ENCODE measurements at regions not wholly inside any gene's neighbourhood (a gene's known extent, or its start where the extent isn't known, plus 50 kb on each side); places are given as distances from the start of the nearest gene placed in this dataset.

DNA sequence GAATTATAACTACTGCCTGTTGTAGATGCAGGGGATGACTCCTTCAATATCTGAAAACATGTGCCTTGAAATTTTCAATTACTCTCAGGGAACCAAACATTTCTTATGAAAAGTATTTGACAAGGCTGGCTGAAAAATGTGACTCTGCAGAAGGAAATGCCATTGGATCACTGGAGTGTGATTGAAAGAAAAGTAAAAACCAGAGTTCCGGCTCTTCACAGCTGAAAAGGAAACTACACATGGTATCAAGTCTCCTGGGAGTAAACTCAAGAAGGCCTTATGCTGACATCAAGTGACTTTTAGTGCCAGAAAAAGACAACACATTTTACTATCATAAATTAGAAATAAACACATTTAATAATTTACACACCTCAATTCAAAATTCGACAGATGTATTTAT lies 693.0 kb downstream of the LRFN5 start:
- no peak overlapping the region for H3K4me3 ChIP-seq (ENCODE audit: low read depth, low read length, poor library complexity, severe bottlenecking)
- peak overlapping the region; percentile 36 for H3K27ac ChIP-seq (ENCODE audit: low read depth, low read length, poor library complexity, severe bottlenecking)
- H3K4me1 ChIP-seq (ENCODE audit: insufficient read depth, low read length, poor library complexity, severe bottlenecking), result peaks cover 22% of the 10 kb centered on the region
- intact Hi-C loops (cut with micrococcal nuclease; ENCODE audit: unreplicated experiment), result no loop called here
- no peaks in the 10 kb centered on the region for H3K27me3 ChIP-seq (replicated peaks; ENCODE audit: insufficient read depth, low read depth, low read length, poor library complexity)
- H3K9me3 ChIP-seq (ENCODE audit: low read depth, low read length, poor library complexity, severe bottlenecking), result peaks cover 7% of the 10 kb centered on the region
- no peak for TF ChIP-seq EZH2 (IDR thresholded peaks at IDR 0.05; ENCODE audit: borderline replicate concordance, low read depth, low read length, poor library complexity, severe bottlenecking)
- TF ChIP-seq, protein P1, sequence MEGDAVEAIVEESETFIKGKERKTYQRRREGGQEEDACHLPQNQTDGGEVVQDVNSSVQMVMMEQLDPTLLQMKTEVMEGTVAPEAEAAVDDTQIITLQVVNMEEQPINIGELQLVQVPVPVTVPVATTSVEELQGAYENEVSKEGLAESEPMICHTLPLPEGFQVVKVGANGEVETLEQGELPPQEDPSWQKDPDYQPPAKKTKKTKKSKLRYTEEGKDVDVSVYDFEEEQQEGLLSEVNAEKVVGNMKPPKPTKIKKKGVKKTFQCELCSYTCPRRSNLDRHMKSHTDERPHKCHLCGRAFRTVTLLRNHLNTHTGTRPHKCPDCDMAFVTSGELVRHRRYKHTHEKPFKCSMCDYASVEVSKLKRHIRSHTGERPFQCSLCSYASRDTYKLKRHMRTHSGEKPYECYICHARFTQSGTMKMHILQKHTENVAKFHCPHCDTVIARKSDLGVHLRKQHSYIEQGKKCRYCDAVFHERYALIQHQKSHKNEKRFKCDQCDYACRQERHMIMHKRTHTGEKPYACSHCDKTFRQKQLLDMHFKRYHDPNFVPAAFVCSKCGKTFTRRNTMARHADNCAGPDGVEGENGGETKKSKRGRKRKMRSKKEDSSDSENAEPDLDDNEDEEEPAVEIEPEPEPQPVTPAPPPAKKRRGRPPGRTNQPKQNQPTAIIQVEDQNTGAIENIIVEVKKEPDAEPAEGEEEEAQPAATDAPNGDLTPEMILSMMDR (conservative IDR thresholded peaks at IDR 0.05; ENCODE audit: low read depth, low read length), result no peak
- no peaks in the 10 kb centered on the region for H3K36me3 ChIP-seq (ENCODE audit: insufficient read depth, low read length, poor library complexity, severe bottlenecking)
- ChIA-PET POLR2A (ENCODE audit: low non-redundant PET) (no interaction called here), CTCF (no interaction called here)
- DNase-seq (ENCODE audit: low spot score), result peak; percentile 97
- BruUV-seq (replicated peaks), result no TSS peak

DNA sequence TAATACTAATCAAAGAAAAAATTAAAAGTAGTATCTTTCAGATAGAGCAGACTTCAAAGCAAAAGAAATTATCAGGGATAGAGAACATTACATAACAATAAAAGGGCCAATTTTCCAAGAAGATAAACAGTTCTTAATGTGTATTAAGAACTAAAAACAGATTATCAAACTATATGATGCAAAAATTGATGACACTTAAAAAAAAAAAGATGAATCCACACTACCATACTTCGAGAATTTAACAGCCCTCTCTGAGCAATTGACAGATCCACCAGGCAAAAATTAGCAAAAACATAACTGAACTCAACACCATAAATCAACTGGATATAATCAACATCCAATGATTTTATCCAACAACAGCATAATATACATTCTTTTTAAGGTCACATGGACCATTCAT lies 686.5 kb downstream of the LRFN5 start:
- no peak overlapping the region for H3K4me3 ChIP-seq (ENCODE audit: low read depth, low read length, poor library complexity, severe bottlenecking)
- no TSS peak for BruUV-seq (replicated peaks)
- intact Hi-C loops (cut with micrococcal nuclease; ENCODE audit: unreplicated experiment), result no loop called here
- H3K4me1 ChIP-seq (ENCODE audit: insufficient read depth, low read length, poor library complexity, severe bottlenecking), result no peaks in the 10 kb centered on the region
- H3K27me3 ChIP-seq (replicated peaks; ENCODE audit: insufficient read depth, low read depth, low read length, poor library complexity), result no peaks in the 10 kb centered on the region
- ChIA-PET CTCF (no interaction called here), POLR2A (ENCODE audit: low non-redundant PET) (no interaction called here)
- DNase-seq (ENCODE audit: low spot score), result no peak
- H3K36me3 ChIP-seq (ENCODE audit: insufficient read depth, low read length, poor library complexity, severe bottlenecking), result no peaks in the 10 kb centered on the region
- TF ChIP-seq, protein P1 (conservative IDR thresholded peaks at IDR 0.05; ENCODE audit: low read depth, low read length), result no peak
- no peak for TF ChIP-seq EZH2 (IDR thresholded peaks at IDR 0.05; ENCODE audit: borderline replicate concordance, low read depth, low read length, poor library complexity, severe bottlenecking)
- peaks cover 7% of the 10 kb centered on the region for H3K9me3 ChIP-seq (ENCODE audit: low read depth, low read length, poor library complexity, severe bottlenecking)
- H3K27ac ChIP-seq (ENCODE audit: low read depth, low read length, poor library complexity, severe bottlenecking), result no peak overlapping the region

DNA sequence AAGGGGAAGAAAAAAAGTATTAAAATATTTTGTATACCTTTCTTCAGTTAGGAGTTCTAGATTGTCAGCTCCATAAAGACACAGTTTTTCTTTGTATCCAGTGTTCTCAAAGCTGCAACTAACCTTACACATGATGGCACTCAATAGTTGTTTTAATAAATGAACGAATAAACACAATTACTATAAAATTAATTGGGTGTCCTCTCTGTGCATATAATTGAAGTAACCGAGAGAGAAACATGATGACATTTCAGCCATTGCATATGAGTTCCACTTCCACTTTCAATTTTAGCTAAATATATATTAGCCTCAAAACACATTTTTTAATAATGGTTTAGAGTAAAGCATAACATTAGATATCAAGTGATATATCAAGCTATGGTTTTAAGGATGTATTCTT lies 671.2 kb downstream of the LRFN5 start:
- BruUV-seq (replicated peaks), result no TSS peak
- Histone ChIP-seq H3K4me1 (ENCODE audit: insufficient read depth, low read length, poor library complexity, severe bottlenecking) (peaks cover 5% of the 10 kb centered on the region), H3K36me3 (ENCODE audit: insufficient read depth, low read length, poor library complexity, severe bottlenecking) (no peaks in the 10 kb centered on the region), H3K27me3 (replicated peaks; ENCODE audit: insufficient read depth, low read depth, low read length, poor library complexity) (no peaks in the 10 kb centered on the region), H3K9me3 (ENCODE audit: low read depth, low read length, poor library complexity, severe bottlenecking) (no peaks in the 10 kb centered on the region), H3K27ac (ENCODE audit: low read depth, low read length, poor library complexity, severe bottlenecking) (no peak overlapping the region), H3K4me3 (ENCODE audit: low read depth, low read length, poor library complexity, severe bottlenecking) (no peak overlapping the region)
- no peak for TF ChIP-seq EZH2 (IDR thresholded peaks at IDR 0.05; ENCODE audit: borderline replicate concordance, low read depth, low read length, poor library complexity, severe bottlenecking)
- TF ChIP-seq, protein P1 (conservative IDR thresholded peaks at IDR 0.05; ENCODE audit: low read depth, low read length), result no peak; the same call in 1 of the 2 replicates
- DNase-seq (ENCODE audit: low spot score), result no peak
- POLR2A ChIA-PET (ENCODE audit: low non-redundant PET), result no interaction called here
- intact Hi-C loops (cut with micrococcal nuclease; ENCODE audit: unreplicated experiment), result no loop called here
- CTCF ChIA-PET, result no interaction called here
